Bronchial epithelial cell (primary cell): ENCODE measurements at regions not wholly inside any gene's neighbourhood (a gene's known extent, or its start where the extent isn't known, plus 50 kb on each side); places are given as distances from the start of the nearest gene placed in this dataset.

ENCODE experiments used
- DNase-seq: peaks from one replicate; pipeline ENCODE4 v3.0.0-alpha.2; 2010; ENCODE audit warnings: low read depth
- FAIRE-seq: peaks from 2 replicates; lab custom pipeline; 2011; peaks lifted over from hg19 to GRCh38; lab: Jason Lieb, UNC
- H3K27me3 ChIP-seq: 2 replicates; pipeline ENCODE4 v1.5.1; 2011; ENCODE audit warnings: low read length; ENCODE audit not compliant: control insufficient read depth, insufficient read depth
- H3K36me3 ChIP-seq: 2 replicates; pipeline ENCODE4 v1.5.1; 2011; ENCODE audit warnings: low read length; ENCODE audit not compliant: control insufficient read depth, insufficient read depth
- H3K4me3 ChIP-seq: 2 replicates; pipeline ENCODE4 v1.5.1; 2011; ENCODE audit warnings: mild to moderate bottlenecking, low read depth, low read length, control low read depth
- CTCF ChIP-seq: IDR thresholded peaks from 2 replicates; pipeline ENCODE4 v1.5.1; 2011; ENCODE audit warnings: mild to moderate bottlenecking, moderate library complexity, low read length, control low read depth, inconsistent platforms; ENCODE audit not compliant: insufficient read depth, severe bottlenecking

- no peak for TF ChIP-seq CTCF
- FAIRE-seq, result no peak
- no peak for DNase-seq
- H3K4me3 ChIP-seq, result no peak overlapping the region
- no peaks in the 10 kb centered on the region for H3K27me3 ChIP-seq
- no peaks in the 10 kb centered on the region for H3K36me3 ChIP-seq
Measured at GRCh38 chr2:176960736-176961520, 251.7 kb upstream of the HNRNPA3 start.

GRCh38 chr2:176961775-176962619 lies 250.6 kb upstream of the HNRNPA3 start:
- no peaks in the 10 kb centered on the region for H3K27me3 ChIP-seq
- TF ChIP-seq CTCF, result no peak
- FAIRE-seq (no peak), DNase-seq (no peak)
- no peak overlapping the region for H3K4me3 ChIP-seq
- no peaks in the 10 kb centered on the region for H3K36me3 ChIP-seq

- no peak for TF ChIP-seq CTCF
Measured at GRCh38 chr2:176963568-176964287, 248.9 kb upstream of the HNRNPA3 start.

GRCh38 chr2:176967911-176968450 lies 244.6 kb upstream of the HNRNPA3 start:
- no peak for TF ChIP-seq CTCF
- H3K27me3 ChIP-seq, result no peaks in the 10 kb centered on the region
- FAIRE-seq (no peak), DNase-seq (no peak)
- no peak overlapping the region for H3K4me3 ChIP-seq
- no peaks in the 10 kb centered on the region for H3K36me3 ChIP-seq

More at GRCh38 chr2:176963568-176964287, 248.9 kb upstream of the HNRNPA3 start:
- FAIRE-seq, result no peak
- DNase-seq, result no peak
- Histone ChIP-seq H3K4me3 (no peak overlapping the region), H3K36me3 (no peaks in the 10 kb centered on the region), H3K27me3 (no peaks in the 10 kb centered on the region)

- H3K4me3 ChIP-seq, result no peak overlapping the region
- no peaks in the 10 kb centered on the region for H3K27me3 ChIP-seq
- DNase-seq, result no peak
- FAIRE-seq, result no peak
- H3K36me3 ChIP-seq, result no peaks in the 10 kb centered on the region
- no peak for TF ChIP-seq CTCF
Measured at GRCh38 chr2:176969642-176970359, 242.8 kb upstream of the HNRNPA3 start.
